ENCODE measurements at regions not wholly inside any gene's neighbourhood (a gene's known extent, or its start where the extent isn't known, plus 50 kb on each side); places are given as distances from the start of the nearest gene placed in this dataset.

GRCh38 chr11:39011797-39012196 is 2413.8 kb upstream of the RAG2 start:
- TF ChIP-seq CTCF (conservative IDR thresholded peaks at IDR 0.05; ENCODE audit: low read length) (no peak), EZH2phosphoT487 (IDR thresholded peaks at IDR 0.05; ENCODE audit: borderline replicate concordance, low read depth, low read length) (no peak)

Measured in OCI-LY7 (cell line).